HepG2 (cell line): ENCODE measurements at regions not wholly inside any gene's neighbourhood (a gene's known extent, or its start where the extent isn't known, plus 50 kb on each side); places are given as distances from the start of the nearest gene placed in this dataset.

Experiments
- ATAC-seq: fragments of 200-7000 bp; cut with Tn5 transposase; 3 replicates; pipeline ENCODE4 v1.9.1; 2020; ENCODE audit warnings: mild to moderate bottlenecking, moderate library complexity
- BruUV-seq: library from RNA; stranded (reverse); fragments of 400-500 nt; replicated peaks from 2 replicates; lab custom pipeline; 2021; lab: Mats Ljungman, UMichigan
- CTCF ChIA-PET: fragments of 300-600 bp; formaldehyde crosslinking; extraction: SDS; loops from one replicate; lab custom pipeline; 2021; ENCODE audit warnings: low total read pairs, inconsistent platforms, low intra/inter-chr PET ratio; lab: Yijun Ruan, JAX
- POLR2A ChIA-PET: fragments of 350-600 bp; sonication (Branson Sonifier 250); formaldehyde crosslinking; loops from one replicate; lab custom pipeline; 2020; ENCODE audit warnings: antibody characterized with exemption, inconsistent platforms; lab: Yijun Ruan, JAX
- DNase-seq: peaks from one replicate; pipeline ENCODE4 v3.0.0-alpha.2; 2015; ENCODE audit warnings: low spot score
- FAIRE-seq: peaks from 3 replicates; lab custom pipeline; 2011; peaks lifted over from hg19 to GRCh38; lab: Jason Lieb, UNC
- H2AFZ ChIP-seq: one replicate; pipeline ENCODE4 v1.6.1; 2011; ENCODE audit warnings: low read length, inconsistent platforms
- H3K27ac ChIP-seq: fragments of 300-600 bp; 3 replicates; pipeline ENCODE4 v1.8.0; 2011; ENCODE audit warnings: mixed run types, mild to moderate bottlenecking, mixed read lengths, low read length, inconsistent platforms; ENCODE audit not compliant: insufficient read depth; ENCODE audit errors: extremely low read length
- H3K27me3 ChIP-seq, 2 experiments: fragments of 200-600 bp in 1 of 2; 2 replicates in 1 of 2; 3 replicates in 1 of 2; pipeline versions ENCODE4 v1.6.0 to v1.8.0; 2011; ENCODE audit warnings: low read length in 2 of 2, mild to moderate bottlenecking in 2 of 2, moderate library complexity in 2 of 2, inconsistent platforms in 1 of 2; ENCODE audit not compliant: insufficient read depth in 2 of 2, control insufficient read depth in 1 of 2
- H3K36me3 ChIP-seq, 2 experiments: fragments of 200-600 bp in 1 of 2; replicated peaks in 1 of 2; 2 replicates in 1 of 2; 3 replicates in 1 of 2; pipeline versions ENCODE4 v1.5.1 to v1.8.0; 2011; ENCODE audit warnings: low read length in 2 of 2, inconsistent platforms in 1 of 2; ENCODE audit not compliant: insufficient read depth in 2 of 2, control insufficient read depth in 1 of 2
- H3K4me1 ChIP-seq: 2 replicates; pipeline ENCODE4 v1.5.1; 2012; ENCODE audit warnings: low read length, inconsistent platforms; ENCODE audit not compliant: insufficient read depth
- H3K4me2 ChIP-seq: 2 replicates; pipeline ENCODE4 v1.6.0; 2011; ENCODE audit warnings: low read depth, low read length, inconsistent platforms
- H3K4me3 ChIP-seq, 3 experiments: fragments of 200-600 bp in 1 of 3; sonication (generic), shearing (Covaris generic) in 1 of 3; replicated peaks in 1 of 3; 2 replicates each; pipeline ENCODE4 v1.5.1; 2011 to 2016; ENCODE audit warnings: low read length in 3 of 3, inconsistent platforms in 2 of 3, low read depth in 2 of 3, mild to moderate bottlenecking in 2 of 3, control low read depth in 1 of 3, mixed read lengths in 1 of 3; ENCODE audit not compliant: insufficient read depth in 1 of 3
- H3K79me2 ChIP-seq: one replicate; pipeline ENCODE4 v1.6.1; 2011; ENCODE audit warnings: low read length, inconsistent platforms; ENCODE audit not compliant: insufficient read depth
- H3K9ac ChIP-seq: 2 replicates; pipeline ENCODE4 v1.6.0; 2011; ENCODE audit warnings: mild to moderate bottlenecking, low read depth, low read length, inconsistent platforms; ENCODE audit not compliant: insufficient read depth
- H3K9me3 ChIP-seq: 2 replicates; pipeline ENCODE4 v1.5.1; 2012; ENCODE audit warnings: mild to moderate bottlenecking, low read length
- H4K20me1 ChIP-seq: 2 replicates; pipeline ENCODE4 v1.6.0; 2011; ENCODE audit warnings: inconsistent platforms, mild to moderate bottlenecking, low read length, moderate library complexity; ENCODE audit not compliant: insufficient read depth
- DNMT1 ChIP-seq: sonication (generic); formaldehyde crosslinking; IDR thresholded peaks from 2 replicates; pipeline ENCODE4 v1.5.1; 2020; ENCODE audit warnings: mild to moderate bottlenecking, missing genetic modification reagents
- ETV5 ChIP-seq: IDR thresholded peaks from 2 replicates; pipeline ENCODE4 v1.6.1; 2018; ENCODE audit warnings: missing biosample characterization, missing genetic modification reagents, inconsistent platforms, borderline replicate concordance
- GATAD2A ChIP-seq: IDR thresholded peaks from 2 replicates; pipeline ENCODE4 v1.6.1; 2016
- KDM5B ChIP-seq: sonication (generic); formaldehyde crosslinking; IDR thresholded peaks from 2 replicates; pipeline ENCODE4 v1.4.0; 2020; ENCODE audit warnings: missing genetic modification reagents, mild to moderate bottlenecking, borderline replicate concordance
- SALL1 ChIP-seq: sonication (generic); formaldehyde crosslinking; IDR thresholded peaks from 2 replicates; pipeline ENCODE4 v1.8.0; 2022; ENCODE audit warnings: mild to moderate bottlenecking, missing genetic modification reagents
- SRY ChIP-seq: sonication (generic); formaldehyde crosslinking; IDR thresholded peaks from 2 replicates; pipeline ENCODE4 v1.8.0; 2022; ENCODE audit warnings: mild to moderate bottlenecking, missing genetic modification reagents
- ZNF547 ChIP-seq: sonication (generic); formaldehyde crosslinking; IDR thresholded peaks from 2 replicates; pipeline ENCODE4 v1.5.1; 2020; ENCODE audit warnings: mild to moderate bottlenecking, missing genetic modification reagents
- ZNF615 ChIP-seq: sonication (generic); formaldehyde crosslinking; IDR thresholded peaks from 2 replicates; pipeline ENCODE4 v1.5.0; 2020; ENCODE audit warnings: mild to moderate bottlenecking, missing genetic modification reagents, borderline replicate concordance
- ZNF768 ChIP-seq: sonication (generic); formaldehyde crosslinking; IDR thresholded peaks from 2 replicates; pipeline ENCODE4 v1.4.0; 2020; ENCODE audit warnings: missing genetic modification reagents
- ZNF781 ChIP-seq: sonication (generic); formaldehyde crosslinking; IDR thresholded peaks from 2 replicates; pipeline ENCODE4 v1.5.1; 2020; ENCODE audit warnings: borderline replicate concordance, mild to moderate bottlenecking, missing genetic modification reagents; ENCODE audit errors: not compliant biosample characterization
- ZZZ3 ChIP-seq: sonication (generic); formaldehyde crosslinking; IDR thresholded peaks from 2 replicates; pipeline ENCODE4 v1.4.0; 2020; ENCODE audit warnings: missing genetic modification reagents, mild to moderate bottlenecking, borderline replicate concordance
- WGBS: methylation state at CpG from one replicate; pipeline ENCODE4 v1.1.6; 2017; ENCODE audit warnings: low lambda C conversion rate; 5-methylcytosine and 5-hydroxymethylcytosine counted together
- in situ Hi-C: cut with HindIII; loops from 2 replicates; pipeline ENCODE4 v1.10.0; 2017; ENCODE audit warnings: low pct_unique_long_range_greater_than_20kb; ENCODE audit not compliant: extremely low pct_ligation_motif_present
- intact Hi-C: fragments of 100-400 bp; cut with micrococcal nuclease; formaldehyde crosslinking; loops from one replicate; pipeline ENCODE4 v1.10.0; 2022; ENCODE audit not compliant: unreplicated experiment
- TF ChIP-seq, protein P1 (sequence below): IDR thresholded peaks from 2 replicates; pipeline ENCODE4 v1.6.1; 2018; ENCODE audit warnings: missing genetic modification reagents

DNA sequence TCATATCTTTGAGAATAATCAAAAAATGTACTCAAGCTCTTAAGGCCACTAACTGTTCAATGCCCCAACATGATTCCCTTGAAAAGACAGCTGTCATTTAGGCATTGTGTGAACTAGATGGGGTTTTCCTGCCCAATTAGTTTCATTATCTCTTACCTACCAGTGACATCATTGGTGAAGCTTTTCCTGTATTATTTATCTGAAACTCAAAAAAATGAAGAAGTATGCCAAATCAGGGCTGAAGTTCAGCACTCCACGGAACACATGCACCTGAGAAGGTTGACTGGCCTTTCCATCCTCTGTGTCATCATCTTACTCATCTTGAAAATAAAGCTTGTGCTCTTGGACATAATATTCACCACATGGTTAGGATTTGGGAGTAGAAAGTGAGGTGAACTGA lies 126.4 kb downstream of the TXNL1 start:
- H4K20me1 ChIP-seq = no peaks in the 10 kb centered on the region
- no peaks in the 10 kb centered on the region for H3K9me3 ChIP-seq
- H2AFZ ChIP-seq = no peak overlapping the region
- H3K36me3 ChIP-seq = no peaks in the 10 kb centered on the region
- CTCF ChIA-PET = no interaction called here
- no peak overlapping the region for H3K27ac ChIP-seq
- intact Hi-C loops (no loop called here), in situ Hi-C loops (no loop called here)
- no peak for FAIRE-seq
- H3K4me2 ChIP-seq = no peak overlapping the region
- no peak for ATAC-seq
- H3K4me3 ChIP-seq = no peak overlapping the region
- no peaks in the 10 kb centered on the region for H3K79me2 ChIP-seq
- H3K9ac ChIP-seq = no peak overlapping the region
- H3K27me3 ChIP-seq = no peaks in the 10 kb centered on the region
- no peak for TF ChIP-seq ETV5 (CRISPR knock-in tag)
- no peak for TF ChIP-seq DNMT1 (CRISPR knock-in tag)
- no peak for TF ChIP-seq ZNF615 (CRISPR knock-in tag)
- TF ChIP-seq KDM5B = no peak
- no peak for TF ChIP-seq ZNF768 (CRISPR knock-in tag)
- no peak for TF ChIP-seq ZZZ3 (CRISPR knock-in tag)
- no peak for TF ChIP-seq SRY (CRISPR knock-in tag)
- TF ChIP-seq SALL1 (CRISPR knock-in tag) = no peak
- TF ChIP-seq ZNF547 (CRISPR knock-in tag) = no peak
- TF ChIP-seq ZNF781 (CRISPR knock-in tag) = no peak
- no peak for TF ChIP-seq GATAD2A (CRISPR knock-in tag)
- TF ChIP-seq, protein P1, sequence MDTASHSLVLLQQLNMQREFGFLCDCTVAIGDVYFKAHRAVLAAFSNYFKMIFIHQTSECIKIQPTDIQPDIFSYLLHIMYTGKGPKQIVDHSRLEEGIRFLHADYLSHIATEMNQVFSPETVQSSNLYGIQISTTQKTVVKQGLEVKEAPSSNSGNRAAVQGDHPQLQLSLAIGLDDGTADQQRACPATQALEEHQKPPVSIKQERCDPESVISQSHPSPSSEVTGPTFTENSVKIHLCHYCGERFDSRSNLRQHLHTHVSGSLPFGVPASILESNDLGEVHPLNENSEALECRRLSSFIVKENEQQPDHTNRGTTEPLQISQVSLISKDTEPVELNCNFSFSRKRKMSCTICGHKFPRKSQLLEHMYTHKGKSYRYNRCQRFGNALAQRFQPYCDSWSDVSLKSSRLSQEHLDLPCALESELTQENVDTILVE (CRISPR knock-in tag) = no peak
- POLR2A ChIA-PET = no interaction called here
- no peak for DNase-seq
- no TSS peak for BruUV-seq
- 0% methylated on average over 1 of the region's 1 CpG for WGBS
- no peaks in the 10 kb centered on the region for H3K4me1 ChIP-seq
